Testis (tissue), 2 donors: ENCODE measurements at regions not wholly inside any gene's neighbourhood (a gene's known extent, or its start where the extent isn't known, plus 50 kb on each side); places are given as distances from the start of the nearest gene placed in this dataset.
"Not testable (repeated sequence)": the region's sequence is repeated elsewhere in the genome, so short reads cannot be mapped to it uniquely, and the experiment has no call there.

Source experiments
- POLR2A ChIP-seq: fragments of 450-650 bp; IDR thresholded peaks from one replicate; pipeline ENCODE4 v1.6.1; 2017; ENCODE audit warnings: antibody characterized with exemption, mild to moderate bottlenecking, moderate library complexity
- TF ChIP-seq, protein P1 (sequence below), 3 experiments: fragments of 450-650 bp in 2 of 3; fragments of 200-600 bp in 1 of 3; sonication (generic) in 1 of 3; IDR thresholded peaks; one replicate each; pipeline ENCODE4 v1.5.1; 2016 to 2019; ENCODE audit warnings: antibody characterized with exemption in 3 of 3, mild to moderate bottlenecking in 2 of 3, moderate library complexity in 1 of 3

DNA sequence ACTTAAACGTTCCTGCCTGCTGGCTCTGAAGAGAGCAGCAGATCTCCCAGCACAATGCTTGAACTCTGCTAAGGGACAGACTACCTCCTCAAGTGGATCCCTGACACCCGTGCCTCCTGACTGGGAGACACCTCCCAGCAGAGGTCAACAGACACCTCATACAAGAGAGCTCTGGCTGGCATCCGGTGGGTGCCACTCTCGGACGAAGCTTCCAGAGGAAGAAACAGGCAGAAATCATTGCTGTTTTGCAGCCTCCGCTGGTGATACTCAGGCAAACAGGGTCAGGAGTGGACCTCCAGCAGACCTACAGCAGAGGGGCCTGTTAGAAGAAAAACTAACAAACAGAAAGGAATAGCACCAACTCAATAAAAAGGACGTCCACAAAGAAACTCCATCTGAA is 310.2 kb downstream of the PAPSS1 start:
- TF ChIP-seq, protein P1, sequence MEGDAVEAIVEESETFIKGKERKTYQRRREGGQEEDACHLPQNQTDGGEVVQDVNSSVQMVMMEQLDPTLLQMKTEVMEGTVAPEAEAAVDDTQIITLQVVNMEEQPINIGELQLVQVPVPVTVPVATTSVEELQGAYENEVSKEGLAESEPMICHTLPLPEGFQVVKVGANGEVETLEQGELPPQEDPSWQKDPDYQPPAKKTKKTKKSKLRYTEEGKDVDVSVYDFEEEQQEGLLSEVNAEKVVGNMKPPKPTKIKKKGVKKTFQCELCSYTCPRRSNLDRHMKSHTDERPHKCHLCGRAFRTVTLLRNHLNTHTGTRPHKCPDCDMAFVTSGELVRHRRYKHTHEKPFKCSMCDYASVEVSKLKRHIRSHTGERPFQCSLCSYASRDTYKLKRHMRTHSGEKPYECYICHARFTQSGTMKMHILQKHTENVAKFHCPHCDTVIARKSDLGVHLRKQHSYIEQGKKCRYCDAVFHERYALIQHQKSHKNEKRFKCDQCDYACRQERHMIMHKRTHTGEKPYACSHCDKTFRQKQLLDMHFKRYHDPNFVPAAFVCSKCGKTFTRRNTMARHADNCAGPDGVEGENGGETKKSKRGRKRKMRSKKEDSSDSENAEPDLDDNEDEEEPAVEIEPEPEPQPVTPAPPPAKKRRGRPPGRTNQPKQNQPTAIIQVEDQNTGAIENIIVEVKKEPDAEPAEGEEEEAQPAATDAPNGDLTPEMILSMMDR (IDR thresholded peaks at IDR 0.05) = not testable (repeated sequence)
- not testable (repeated sequence) for TF ChIP-seq POLR2A
